Activated CD4-positive, alpha-beta T cell treated with anti-CD3 and anti-CD28 coated beads for 1 hour (primary cell): ENCODE measurements at regions not wholly inside any gene's neighbourhood (a gene's known extent, or its start where the extent isn't known, plus 50 kb on each side); places are given as distances from the start of the nearest gene placed in this dataset.

Experiments
- DNase-seq: peaks from one replicate; pipeline ENCODE4 v3.0.0-alpha.2; 2020

DNA sequence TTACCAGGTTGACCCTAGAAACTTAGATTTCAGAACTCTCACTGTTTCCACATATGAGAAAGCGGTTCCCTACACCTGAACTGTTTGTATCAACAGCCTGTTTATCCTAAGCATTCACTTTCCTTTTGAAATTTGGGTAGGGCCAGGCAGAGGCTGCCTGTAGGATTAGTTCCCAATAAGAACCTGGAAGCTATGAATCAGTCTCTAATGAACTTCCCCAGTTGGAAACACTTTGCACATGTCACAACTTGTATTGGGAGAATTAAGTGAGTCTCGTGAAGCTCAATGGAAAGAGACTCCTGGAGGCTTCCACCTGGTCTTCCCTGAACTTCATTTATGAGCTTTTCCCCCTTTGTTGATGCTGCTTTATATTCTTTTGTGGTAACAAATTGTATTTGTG is 486.6 kb upstream of the HS6ST1 start:
- no peak for DNase-seq

DNA sequence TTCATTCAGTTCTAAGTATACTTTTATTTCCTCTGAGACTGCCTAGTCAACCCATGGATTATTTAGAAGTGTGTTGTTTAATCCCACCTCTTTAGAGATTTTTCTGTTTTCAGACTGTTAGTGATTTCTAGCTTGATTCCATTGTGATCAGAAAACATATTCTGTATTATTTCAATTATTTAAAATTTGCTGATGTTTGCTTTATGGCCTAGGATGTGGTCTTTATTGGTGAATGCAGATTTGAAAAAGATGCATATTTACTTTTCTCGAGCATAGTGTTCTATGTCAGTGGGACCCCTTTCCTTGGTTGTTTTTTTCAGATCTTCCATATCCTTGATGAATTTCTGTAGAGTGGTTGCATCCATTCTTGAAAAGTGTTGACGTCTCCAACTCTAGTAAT is 487.2 kb upstream of the HS6ST1 start:
- DNase-seq: no peak

DNA sequence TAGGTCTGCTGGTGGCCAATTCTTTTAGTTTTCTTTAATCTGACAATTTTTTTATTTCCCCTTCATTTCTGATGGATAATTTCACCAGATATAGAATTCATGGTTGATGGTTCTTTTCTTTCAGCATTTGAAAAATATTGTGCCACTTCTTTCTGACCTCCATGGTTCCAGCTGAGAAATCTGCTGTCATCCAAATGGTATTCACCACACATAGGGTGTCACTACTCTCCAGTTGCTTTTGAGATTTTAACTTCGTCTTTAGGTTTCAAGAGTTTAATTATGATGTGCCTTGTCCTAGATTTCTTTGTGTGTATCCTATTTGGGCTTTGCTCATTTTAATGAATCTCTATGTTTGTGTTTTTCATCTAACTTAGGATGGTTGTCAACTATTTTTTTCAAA is 488.6 kb upstream of the HS6ST1 start:
- no peak for DNase-seq

DNA sequence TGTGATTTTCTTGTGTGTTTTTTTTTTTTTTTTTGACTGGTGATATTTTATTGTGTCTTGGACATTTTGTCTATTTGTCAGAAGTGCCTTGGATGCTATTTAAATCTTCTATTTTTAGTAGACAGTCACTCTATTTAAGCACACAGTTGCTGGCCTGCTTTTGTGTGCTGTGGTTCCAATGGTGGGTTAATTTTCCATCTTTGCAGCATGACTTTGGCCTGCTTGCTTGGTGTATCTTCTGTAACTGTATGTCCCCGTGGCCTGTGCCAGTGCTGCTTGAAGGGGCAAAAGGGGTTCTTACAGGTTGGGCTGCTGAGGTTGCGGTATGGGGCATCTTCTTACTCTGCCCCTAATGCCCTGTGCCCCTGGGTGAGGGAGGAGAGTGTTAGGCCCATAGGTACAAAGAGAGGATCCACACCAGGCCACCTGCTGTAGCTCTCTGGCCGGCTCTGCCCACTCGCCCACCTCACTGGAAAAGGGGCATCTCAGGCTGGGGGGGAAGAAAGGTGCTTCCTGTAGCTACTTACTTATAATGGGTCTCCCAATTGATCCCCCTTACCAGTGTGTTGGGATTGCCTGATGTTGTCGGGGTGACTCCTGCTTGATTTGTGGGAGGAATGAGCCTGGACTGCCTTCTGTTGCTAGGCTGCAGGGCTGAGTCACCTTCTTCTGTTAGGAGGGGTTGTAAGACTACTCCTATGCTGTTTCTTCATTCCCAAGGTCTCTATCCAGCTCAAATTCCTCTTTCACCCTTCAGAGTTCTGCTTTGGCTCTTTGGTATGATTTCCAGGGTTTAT is 490.0 kb upstream of the HS6ST1 start:
- no peak for DNase-seq

DNA sequence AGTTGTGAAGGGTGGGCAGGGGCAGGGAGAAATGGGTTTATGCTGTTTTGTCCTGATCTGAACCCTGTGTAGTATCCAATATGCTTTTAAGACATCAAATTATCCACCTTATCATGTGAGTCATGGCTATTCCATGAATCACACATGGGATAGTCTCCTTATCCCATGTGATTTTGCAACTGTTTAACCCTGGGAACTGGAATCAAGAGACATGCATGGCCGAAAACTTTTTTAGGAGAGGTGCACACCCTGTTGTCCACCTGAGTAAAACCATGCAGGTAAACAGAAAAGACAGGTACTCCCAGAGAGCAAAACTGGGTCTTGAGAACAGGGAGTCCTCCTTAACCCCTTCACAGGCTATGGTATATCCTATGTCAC is 490.6 kb upstream of the HS6ST1 start:
- no peak for DNase-seq

DNA sequence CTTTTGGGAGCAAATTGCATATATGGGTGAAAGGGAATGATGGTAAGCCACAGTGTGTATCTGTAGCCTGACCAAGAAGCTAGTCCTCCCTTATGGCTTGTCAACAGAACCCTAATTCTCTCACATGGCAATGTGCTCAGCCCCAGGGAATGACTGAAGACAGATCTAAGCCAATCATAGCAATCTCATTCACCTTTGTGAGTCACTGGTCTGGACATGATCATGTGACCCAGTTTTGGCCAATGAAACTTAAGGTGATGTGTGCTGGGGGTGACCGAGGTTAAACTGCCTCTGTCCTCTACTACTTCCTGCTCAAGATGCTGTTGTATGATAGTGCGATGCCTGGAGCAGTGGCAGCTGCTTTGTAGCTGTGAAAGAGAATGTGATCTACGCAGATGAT is 491.2 kb upstream of the HS6ST1 start:
- DNase-seq: no peak

DNA sequence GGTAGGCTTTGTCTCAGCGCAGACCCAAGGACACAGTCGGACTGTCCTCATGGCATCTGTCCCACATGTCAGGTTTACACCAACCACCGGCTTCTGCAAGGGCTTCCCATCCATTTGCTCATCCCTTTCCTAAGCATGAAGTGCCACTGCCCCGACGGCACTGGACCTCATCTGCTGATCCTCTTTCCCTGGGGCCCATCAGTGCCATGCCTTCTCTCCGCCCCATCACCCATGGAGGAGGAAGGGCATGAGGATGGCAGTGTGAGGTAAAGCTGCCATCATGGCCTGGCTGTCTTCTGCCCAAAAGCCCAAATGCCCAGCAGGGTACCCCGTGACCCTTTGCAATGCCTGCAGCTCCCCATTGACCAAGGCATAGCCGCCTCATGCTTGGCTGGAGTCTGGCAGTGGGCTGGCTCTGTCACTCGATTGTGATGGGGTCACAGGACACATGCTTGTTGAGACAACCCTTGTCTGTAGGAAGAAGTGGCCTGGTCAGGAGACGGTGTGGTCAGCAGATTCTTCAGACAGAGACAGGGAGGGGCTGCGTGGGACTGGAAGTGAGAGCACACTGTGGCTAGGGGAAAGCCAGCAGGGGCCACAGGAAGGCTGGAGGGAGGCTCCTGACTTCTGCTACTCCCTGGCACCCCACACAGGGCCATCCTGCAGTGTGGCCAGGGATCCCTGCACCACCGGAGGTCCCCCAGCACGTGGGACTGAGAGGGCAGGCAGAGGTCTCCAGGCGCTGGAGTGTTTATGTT is 493.7 kb upstream of the HS6ST1 start:
- no peak for DNase-seq

DNA sequence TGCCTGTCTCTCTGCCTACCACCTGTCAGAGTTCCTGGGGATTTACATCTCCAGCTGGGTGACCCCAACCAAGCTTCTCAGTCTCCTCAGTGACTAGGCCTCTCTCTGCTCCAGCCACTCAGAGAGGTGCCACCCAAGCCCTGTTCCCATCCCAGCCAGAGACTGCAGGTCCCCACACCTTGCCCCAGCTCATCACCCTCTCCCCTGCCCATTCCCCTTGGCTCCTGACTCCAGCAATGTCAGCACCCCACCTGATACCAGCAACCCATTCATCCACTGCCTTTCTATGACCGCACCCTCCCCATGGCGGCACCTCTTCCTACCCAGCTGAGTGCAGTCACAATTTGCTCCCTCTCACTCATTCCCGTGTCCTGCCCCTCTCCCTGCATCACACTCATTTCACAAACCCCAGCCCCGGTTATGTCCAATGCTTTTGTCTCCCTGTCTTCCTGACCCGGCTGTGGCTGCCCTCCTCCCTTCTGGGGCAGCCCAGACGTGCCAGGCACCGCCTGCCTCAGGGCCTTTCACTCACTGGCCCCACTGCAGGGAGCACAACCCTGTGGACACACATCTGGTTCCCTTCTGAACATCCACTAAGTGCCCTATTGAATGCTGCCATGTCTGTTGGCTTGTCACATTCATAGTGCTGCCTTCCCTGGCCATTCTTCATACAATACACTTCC is 494.8 kb upstream of the HS6ST1 start:
- no peak for DNase-seq

DNA sequence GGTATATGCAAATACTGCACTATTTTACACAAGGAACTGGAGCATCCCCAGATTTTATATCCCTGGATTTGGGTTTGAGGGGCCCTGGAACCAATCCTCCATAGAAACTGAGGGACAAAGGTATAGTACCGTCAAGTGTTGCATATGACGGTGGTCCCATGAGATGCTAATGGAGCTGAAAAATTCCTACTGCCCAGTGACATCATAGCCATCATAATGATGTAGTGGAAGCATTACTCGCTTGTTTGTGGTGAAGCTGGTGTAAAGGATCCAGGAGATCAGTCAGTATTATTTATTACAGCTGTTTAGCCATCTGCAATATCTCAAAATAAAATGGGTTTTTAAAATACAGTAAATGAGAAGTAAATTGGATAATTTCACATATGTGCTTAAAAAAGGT is 496.6 kb upstream of the HS6ST1 start:
- DNase-seq: no peak

DNA sequence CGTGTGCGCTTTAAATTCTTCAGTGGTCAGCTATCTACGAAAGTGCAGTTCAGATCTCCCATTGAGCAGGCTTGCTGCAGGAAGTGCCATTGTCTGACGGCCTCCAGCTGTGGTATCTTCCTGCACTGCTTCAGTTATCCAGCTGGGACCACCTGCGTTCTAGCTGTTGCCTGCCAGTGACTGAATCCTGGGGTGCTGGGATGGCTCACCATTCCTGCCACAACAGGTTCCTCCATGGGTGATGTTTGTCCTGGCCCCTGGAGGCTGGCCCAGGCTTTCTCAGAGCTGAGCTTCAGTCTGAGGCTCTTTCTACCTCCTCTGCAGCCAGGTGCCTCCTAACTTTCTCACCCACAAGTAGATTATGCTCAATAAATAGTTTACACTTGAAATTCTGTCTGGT is 498.5 kb upstream of the HS6ST1 start:
- no peak for DNase-seq

DNA sequence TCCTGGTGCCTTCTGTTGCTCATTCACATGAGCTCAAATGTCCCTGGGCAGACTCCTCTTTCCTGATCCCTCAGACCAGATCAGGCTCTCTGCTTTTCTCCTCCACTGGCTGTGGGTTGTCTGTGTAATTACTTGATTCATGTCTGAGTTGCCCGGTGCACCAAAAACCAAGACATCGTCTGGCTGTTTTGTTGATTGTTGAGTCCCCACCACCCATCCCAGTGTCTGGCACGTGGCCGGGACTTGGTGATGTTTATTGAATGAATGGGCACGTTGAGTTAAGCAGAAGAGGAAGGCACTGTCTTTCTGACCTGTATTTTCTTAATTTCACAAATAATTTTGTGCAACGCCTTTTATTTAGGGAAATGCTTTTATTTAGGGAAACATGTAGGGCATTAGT is 499.1 kb upstream of the HS6ST1 start:
- no peak for DNase-seq

DNA sequence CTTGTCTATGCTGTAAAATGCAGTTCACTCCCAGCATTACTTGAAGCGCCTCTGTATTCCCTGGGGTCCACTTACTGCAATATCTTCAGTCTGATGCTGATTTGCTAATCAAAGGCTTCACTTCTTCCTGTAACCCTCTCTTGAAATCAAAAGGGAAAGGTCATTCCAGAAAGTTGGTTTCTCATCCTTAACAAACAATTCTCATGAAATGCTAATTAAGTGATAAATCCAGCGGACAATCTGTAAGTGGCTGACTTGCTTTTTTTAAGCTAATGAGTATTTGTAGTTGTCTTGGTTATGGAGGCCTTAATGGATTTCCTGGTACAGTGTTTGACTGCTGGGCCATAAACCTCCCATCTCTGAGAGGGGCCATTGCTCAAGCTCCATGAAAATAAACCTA is 499.6 kb upstream of the HS6ST1 start:
- DNase-seq: no peak

DNA sequence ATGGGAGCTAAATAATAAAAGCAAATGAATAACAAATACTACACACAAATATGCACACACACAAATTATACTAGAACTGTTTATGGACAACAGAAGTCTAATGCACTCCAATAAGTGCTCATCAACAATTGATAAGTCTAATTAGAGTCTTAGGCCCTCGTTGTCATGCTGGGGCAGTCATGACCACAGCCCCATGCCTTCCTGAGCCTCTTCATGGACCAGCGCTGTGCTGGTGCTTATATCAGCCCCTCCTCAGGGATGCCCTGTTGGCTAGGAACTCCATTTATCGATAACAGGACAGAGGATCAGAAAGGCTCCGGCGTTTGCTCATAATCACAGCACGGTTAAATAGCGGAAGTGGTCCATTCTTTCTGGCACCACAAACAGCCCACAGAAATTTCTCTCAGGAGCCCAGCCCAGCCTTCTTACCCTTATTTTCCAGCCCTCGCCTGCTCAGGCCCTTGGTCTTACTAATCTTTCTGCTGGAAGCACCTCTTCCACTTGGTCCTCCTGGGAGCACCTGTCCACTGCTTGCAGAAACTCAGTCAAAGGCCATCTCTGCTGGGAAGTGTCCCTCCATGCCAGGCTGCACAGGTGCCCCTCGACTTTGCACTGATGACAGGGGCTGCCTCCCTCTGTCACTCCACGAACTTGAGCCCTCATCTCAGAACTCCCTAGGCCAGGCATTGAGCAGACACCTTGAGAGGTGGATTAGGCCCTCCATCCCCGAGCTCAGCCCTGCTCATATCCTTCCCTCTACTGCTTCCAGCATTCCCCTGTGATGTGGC is 500.2 kb upstream of the HS6ST1 start:
- DNase-seq: no peak

DNA sequence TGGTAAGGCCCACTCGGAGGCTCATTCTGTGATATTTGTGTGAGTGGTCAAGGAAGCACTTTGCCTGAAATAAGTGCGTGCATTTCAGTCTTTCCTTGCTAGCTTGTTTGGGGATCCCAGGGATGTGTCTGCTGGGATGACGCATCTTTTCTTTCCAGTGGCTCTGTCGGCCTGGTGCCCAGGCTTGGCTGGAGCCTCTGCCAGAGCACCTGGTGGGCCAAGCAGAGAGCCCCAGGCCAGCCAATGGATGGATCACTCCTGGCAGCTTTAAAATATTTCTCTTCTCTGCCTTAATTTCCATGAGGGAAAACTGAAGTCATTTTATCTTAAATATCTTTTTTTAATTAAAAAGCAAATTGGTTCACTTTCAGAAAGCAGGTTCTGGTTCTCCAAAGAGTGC is 501.8 kb upstream of the HS6ST1 start:
- DNase-seq: no peak

DNA sequence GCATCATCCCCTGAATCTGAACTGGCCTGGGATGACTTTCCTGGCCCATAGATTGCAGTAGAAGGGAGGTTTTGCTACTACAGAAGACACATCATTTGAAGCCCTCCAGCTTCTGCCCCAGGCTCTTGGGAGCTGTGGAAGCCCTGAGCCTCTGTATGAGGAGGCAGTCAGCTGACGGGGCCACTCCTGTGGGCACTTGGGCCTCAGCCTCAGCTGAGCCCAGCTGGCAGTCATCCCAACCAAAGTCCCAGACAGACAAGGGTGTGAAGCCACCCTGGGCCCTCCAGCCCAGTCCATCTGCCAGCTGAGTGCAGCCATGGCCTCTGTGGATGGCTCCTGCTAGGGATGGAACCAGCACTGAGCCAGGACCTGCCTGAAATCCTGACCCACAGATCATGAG is 502.3 kb upstream of the HS6ST1 start:
- no peak for DNase-seq

DNA sequence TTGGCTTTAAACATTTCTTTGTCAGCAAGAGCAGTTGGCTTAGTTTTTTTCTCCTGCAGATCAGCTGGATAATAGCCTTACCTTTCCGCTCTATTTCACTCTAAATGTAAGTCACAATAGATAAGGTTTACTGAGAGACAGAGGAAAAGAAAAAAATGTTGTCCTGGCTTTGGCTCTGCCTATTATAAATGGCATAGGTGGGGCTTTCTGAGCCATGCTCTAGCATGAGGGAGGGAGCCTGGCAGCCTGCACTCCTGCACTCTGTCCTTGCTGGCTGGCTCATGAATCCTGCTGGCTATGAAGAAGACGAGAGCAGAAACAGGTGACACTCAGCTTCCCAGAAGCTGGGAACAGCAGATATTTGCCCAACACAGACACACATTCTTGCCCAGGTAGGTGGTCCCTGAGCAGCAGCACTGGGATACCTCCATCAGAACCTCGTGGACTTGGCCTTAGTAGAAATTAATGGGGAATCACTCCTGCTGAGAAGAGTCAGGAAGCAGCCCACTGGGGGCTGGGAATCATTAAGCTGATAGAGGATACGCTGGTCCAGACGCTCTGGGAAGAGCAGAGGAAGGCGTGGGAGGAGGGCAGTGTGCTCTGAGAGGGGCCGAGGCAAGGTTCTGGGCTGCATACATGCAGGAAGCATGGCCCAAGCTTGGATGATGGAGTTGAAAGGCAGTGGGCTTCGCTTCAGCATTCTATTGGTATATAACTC is 514.4 kb upstream of the HS6ST1 start:
- DNase-seq: no peak

DNA sequence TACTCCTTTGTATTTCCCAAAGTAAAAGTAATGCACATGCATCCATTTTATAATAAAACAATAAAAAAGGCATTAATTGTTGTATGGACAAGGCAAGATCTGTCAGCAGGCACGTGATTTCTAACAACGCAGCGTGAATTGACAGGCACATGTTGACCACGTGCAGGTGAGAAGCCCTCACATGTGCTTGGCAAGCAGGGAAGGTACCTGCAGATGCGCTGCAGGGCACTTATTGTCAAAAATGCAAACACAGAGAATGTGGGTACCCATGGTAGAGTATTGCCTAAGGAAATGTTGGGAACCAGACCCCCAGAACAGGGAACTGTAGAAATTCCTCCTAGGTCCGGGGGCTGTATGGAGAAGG is 515.0 kb upstream of the HS6ST1 start:
- no peak for DNase-seq

DNA sequence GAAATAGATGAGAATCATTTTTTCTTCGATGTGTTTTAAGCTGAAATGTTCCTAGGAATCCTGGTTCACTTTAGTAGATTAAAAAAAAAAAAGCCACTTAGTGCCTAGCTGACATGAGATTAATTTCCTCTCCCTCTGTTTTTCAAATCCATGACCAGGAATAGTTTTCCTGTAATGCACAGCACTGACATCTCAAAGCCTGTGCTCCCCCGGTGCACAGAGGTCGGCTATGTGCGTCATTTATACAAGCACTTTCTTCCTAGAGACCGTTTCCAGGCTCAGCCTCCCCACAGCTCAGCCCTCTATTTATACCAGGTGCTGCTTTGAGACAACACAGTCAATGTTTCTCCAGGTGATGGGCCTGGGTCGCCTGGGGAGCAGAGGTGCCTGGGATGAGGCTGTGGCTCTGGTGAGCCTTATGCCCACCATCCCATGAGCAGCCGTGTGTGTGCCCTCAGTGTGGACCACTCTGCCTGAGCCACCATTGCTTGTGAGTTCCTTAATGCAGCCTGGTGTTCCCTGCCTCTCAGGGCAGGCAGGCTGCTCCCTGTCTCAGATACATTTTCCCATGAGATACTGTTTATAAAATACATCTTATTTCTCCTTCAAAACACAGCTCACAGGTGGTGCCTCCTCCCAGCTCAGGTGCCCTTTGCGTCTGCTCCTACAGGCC is 515.7 kb upstream of the HS6ST1 start:
- DNase-seq: no peak

DNA sequence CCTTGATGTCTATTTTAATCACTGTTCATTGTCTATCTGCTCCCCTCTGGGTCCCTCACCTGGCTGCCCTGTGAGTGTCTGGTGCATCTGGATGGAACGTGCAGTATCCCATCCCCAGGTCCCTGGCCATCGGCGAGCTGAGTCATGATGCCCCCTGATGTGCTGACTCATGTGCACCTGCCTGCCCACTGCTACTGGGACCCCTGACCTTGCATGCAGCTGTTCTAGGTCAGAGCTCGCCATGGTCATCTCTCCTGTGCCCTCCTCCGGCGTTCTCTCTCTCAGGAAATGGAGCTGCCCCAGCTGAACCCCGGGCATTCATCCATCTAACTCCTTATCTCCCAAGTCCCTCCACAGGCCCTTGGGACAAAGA is 516.2 kb upstream of the HS6ST1 start:
- DNase-seq: no peak

DNA sequence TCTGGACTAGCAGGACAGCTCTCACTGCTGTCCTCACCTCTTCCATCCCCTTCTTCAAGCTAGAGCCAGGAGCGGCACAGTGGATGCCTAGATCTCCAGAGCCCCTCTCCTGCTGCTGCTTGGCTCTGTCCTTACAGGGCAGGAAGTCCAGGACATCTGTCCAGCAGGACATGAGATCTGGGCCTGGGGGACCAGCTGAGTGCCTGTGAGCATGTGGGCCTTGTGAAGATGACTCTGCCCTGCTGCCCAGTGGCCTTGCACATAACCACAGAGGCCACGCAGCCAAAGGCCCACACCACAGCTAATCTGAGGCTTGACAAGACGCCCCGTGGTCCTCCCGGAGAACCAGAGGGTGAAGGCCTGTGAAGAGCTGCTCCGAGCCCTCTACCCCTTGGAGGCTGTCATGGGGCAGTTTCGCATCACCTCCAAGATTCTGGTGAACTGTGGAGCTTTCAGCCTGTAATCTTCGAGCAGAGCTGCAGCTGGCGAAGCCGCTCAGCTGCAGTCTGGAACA is 516.7 kb upstream of the HS6ST1 start:
- DNase-seq: no peak

DNA sequence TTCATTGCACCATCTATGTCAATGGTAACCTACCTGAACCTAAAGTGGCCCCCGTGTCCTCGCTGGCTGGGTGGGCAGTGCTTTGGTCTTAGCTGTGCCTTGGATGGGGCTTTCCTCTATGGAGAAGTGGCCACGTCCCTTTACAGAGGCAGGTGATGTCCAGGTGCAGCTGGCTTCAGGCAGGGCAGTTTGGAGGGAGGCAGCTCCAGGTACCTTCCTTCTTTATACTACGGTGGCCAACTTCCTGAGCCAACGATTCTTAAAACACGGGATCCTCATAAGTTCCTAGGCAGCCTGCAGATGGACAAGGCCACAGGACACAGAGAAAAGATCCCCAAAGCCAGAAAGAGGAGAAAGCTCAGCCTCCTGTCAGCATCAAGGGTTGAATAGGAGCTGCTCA is 517.3 kb upstream of the HS6ST1 start:
- DNase-seq: no peak

DNA sequence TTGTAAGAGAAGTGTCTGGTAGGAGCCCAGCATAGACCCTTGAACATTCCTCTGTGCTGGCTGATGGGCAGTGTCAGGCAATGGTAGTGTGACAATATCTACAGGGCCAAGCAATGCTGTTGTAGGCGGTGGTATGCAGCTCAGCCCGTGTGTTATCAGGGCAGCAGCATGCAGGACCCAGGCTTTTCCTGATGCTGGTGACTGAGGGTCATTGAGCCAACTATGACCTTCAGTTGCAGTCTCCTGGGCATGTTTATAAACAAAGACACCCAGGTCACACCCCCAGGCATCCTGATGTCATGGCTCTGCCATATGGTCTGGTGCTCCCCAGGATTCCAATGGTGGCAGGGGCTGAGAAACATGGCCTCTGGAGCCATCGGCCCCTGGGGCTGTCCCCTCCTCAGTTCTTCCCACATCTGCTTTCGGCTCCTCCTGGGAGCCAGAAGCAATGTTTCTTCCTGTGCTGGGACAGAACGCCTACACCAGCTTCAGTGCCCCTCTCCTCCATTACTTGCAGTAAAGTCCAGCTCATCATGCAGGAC is 518.0 kb upstream of the HS6ST1 start:
- no peak for DNase-seq
